HCT116 (cell line): ENCODE measurements at regions not wholly inside any gene's neighbourhood (a gene's known extent, or its start where the extent isn't known, plus 50 kb on each side); places are given as distances from the start of the nearest gene placed in this dataset.

Source experiments
- EZH2 ChIP-seq: fragments of 200-600 bp; sonication (generic); IDR thresholded peaks from 2 replicates; pipeline ENCODE4 v1.6.1; 2017; ENCODE audit warnings: antibody characterized with exemption, mixed run types
- POLR2A ChIP-seq: IDR thresholded peaks from 2 replicates; pipeline ENCODE4 v1.7.0; 2011; ENCODE audit warnings: borderline replicate concordance; ENCODE audit not compliant: insufficient read depth, insufficient read length; ENCODE audit errors: extremely low read depth
- RAD21 ChIP-seq: IDR thresholded peaks from 2 replicates; pipeline ENCODE4 v1.6.1; 2012; ENCODE audit warnings: low read depth, mild to moderate bottlenecking
- REST ChIP-seq: IDR thresholded peaks from 2 replicates; pipeline ENCODE4 v1.6.1; 2012; ENCODE audit warnings: low read depth
- SIN3A ChIP-seq: IDR thresholded peaks from 2 replicates; pipeline ENCODE4 v1.6.1; 2012; ENCODE audit warnings: low read depth
- SP1 ChIP-seq: IDR thresholded peaks from 2 replicates; pipeline ENCODE4 v1.6.1; 2012; ENCODE audit warnings: low read depth
- TCF7L2 ChIP-seq: IDR thresholded peaks from 2 replicates; pipeline ENCODE4 v1.7.0; 2011; ENCODE audit warnings: borderline replicate concordance, inconsistent platforms; ENCODE audit not compliant: insufficient read depth, insufficient read length; ENCODE audit errors: extremely low read depth
- ZNF274 ChIP-seq: fragments of 200-500 bp; sonication (Bioruptor generic); IDR thresholded peaks from 2 replicates; pipeline ENCODE4 v1.6.1; 2014; ENCODE audit warnings: mild to moderate bottlenecking, low read depth, low read length, inconsistent platforms
- TF ChIP-seq, protein P1 (sequence below), 3 experiments: fragments of 200-600 bp in 1 of 3; sonication (generic) in 1 of 3; IDR thresholded peaks in 2 of 3; conservative IDR thresholded peaks in 1 of 3; 2 replicates each; pipeline ENCODE4 v1.5.1; 2012 to 2017; ENCODE audit warnings: low read depth in 2 of 3, low read length in 2 of 3, antibody characterized with exemption in 1 of 3, borderline replicate concordance in 1 of 3, control low read depth in 1 of 3, mild to moderate bottlenecking in 1 of 3, mixed read lengths in 1 of 3, mixed run types in 1 of 3, moderate library complexity in 1 of 3; ENCODE audit not compliant: insufficient read depth in 1 of 3

DNA sequence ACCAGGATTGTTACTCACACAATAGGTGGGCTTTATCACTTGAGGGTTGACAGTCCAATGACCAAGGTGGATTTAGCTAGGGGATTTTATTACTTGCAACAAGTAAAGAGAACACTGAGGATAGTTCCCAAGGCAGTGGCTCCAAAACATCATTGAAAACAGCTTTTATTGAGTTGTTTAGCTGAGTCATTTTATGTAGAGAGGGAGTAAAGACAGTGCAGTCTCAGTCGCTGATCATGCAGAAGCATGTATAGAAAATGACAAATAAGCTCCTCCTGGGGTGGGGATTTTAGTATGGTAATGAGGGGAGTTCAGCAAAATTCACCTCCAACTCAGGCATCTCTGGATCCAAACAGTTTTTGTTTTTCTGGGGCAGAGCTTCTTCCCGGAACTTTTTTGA lies 163.0 kb upstream of the CCDC179 start:
- TF ChIP-seq, protein P1, sequence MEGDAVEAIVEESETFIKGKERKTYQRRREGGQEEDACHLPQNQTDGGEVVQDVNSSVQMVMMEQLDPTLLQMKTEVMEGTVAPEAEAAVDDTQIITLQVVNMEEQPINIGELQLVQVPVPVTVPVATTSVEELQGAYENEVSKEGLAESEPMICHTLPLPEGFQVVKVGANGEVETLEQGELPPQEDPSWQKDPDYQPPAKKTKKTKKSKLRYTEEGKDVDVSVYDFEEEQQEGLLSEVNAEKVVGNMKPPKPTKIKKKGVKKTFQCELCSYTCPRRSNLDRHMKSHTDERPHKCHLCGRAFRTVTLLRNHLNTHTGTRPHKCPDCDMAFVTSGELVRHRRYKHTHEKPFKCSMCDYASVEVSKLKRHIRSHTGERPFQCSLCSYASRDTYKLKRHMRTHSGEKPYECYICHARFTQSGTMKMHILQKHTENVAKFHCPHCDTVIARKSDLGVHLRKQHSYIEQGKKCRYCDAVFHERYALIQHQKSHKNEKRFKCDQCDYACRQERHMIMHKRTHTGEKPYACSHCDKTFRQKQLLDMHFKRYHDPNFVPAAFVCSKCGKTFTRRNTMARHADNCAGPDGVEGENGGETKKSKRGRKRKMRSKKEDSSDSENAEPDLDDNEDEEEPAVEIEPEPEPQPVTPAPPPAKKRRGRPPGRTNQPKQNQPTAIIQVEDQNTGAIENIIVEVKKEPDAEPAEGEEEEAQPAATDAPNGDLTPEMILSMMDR (IDR thresholded peaks at IDR 0.05 in 2 of 3, conservative IDR thresholded peaks at IDR 0.05 in 1 of 3; ENCODE audit: borderline replicate concordance in 1 of 3, insufficient read depth in 1 of 3, low read depth in 2 of 3, low read length in 2 of 3): no peak
- no peak for TF ChIP-seq ZNF274
- TF ChIP-seq SP1: no peak
- no peak for TF ChIP-seq RAD21
- TF ChIP-seq POLR2A: no peak
- no peak for TF ChIP-seq TCF7L2
- TF ChIP-seq REST: no peak
- no peak for TF ChIP-seq EZH2
- no peak for TF ChIP-seq SIN3A
